Lung (tissue), 11 donors: ENCODE measurements at regions not wholly inside any gene's neighbourhood (a gene's known extent, or its start where the extent isn't known, plus 50 kb on each side); places are given as distances from the start of the nearest gene placed in this dataset.
A peak's percentile ranks its signal among the peaks of the same experiment; 100 is the strongest.

Source experiments
- ATAC-seq: fragments of 200-7000 bp; cut with Tn5 transposase; one replicate; pipeline ENCODE4 v1.9.1; 2020; ENCODE audit warnings: moderate number of reproducible peaks; ENCODE audit not compliant: insufficient read depth, low FRiP score
- DNase-seq, 3 donors: peaks; one replicate each; pipeline ENCODE4 v3.0.0-alpha.2; 2013 to 2017
- H3K27ac ChIP-seq, 2 donors: one replicate each; pipeline ENCODE4 v1.5.1; 2013; ENCODE audit warnings: mild to moderate bottlenecking in 2 of 2, moderate library complexity in 2 of 2, control low read depth in 1 of 2, inconsistent platforms in 1 of 2, low read depth in 1 of 2, low read length in 1 of 2
- H3K27me3 ChIP-seq, 3 donors: one replicate each; pipeline ENCODE4 v1.5.1; 2013; ENCODE audit warnings: low read length in 2 of 3; ENCODE audit not compliant: control insufficient read depth in 3 of 3, insufficient read depth in 3 of 3
- H3K36me3 ChIP-seq, 4 donors: one replicate each; pipeline ENCODE4 v1.5.1; 2013; ENCODE audit warnings: low read length in 4 of 4, mild to moderate bottlenecking in 1 of 4, moderate library complexity in 1 of 4; ENCODE audit not compliant: control insufficient read depth in 4 of 4, insufficient read depth in 4 of 4
- H3K4me1 ChIP-seq, 5 donors: one replicate each; pipeline ENCODE4 v1.5.1; 2013; ENCODE audit warnings: low read length in 5 of 5, mild to moderate bottlenecking in 2 of 5, moderate library complexity in 1 of 5; ENCODE audit not compliant: control insufficient read depth in 5 of 5, insufficient read depth in 5 of 5
- H3K4me3 ChIP-seq: one replicate; pipeline ENCODE4 v1.5.1; 2013; ENCODE audit warnings: mild to moderate bottlenecking, control low read depth, moderate library complexity
- H3K9ac ChIP-seq, 2 donors: one replicate each; pipeline ENCODE4 v1.5.1; 2013; ENCODE audit warnings: low read length in 2 of 2, control low read depth in 1 of 2; ENCODE audit not compliant: insufficient read depth in 1 of 2
- H3K9me3 ChIP-seq, 4 donors: one replicate each; pipeline ENCODE4 v1.5.1; 2013; ENCODE audit warnings: low read length in 3 of 4, mild to moderate bottlenecking in 1 of 4, moderate library complexity in 1 of 4; ENCODE audit not compliant: control insufficient read depth in 4 of 4, insufficient read depth in 3 of 4
- CTCF ChIP-seq: IDR thresholded peaks from 2 replicates; pipeline ENCODE4 v1.5.1; 2012; ENCODE audit warnings: mild to moderate bottlenecking; ENCODE audit errors: control extremely low read depth, extremely low read depth
- WGBS, 2 donors: extraction: QIAGEN DNeasy Blood & Tissue Kit; methylation state at CpG; one replicate each; pipeline ENCODE4 v1.1.7; 2013; 5-methylcytosine and 5-hydroxymethylcytosine counted together
- donor health status: control.
- donor health status: control.
- donor health status: Bipolar disorder and iron deficiency.
- donor health status: healthy.
- donor health status: DM: yes; HTN: yes; CAD: no.

- WGBS, 2 donors: 39 to 50% methylated on average over 7 of the region's 7 CpGs
- Histone ChIP-seq H3K27ac (peak overlapping the region in 1 of 2 donors; percentile 80), H3K27me3 (no peaks in the 10 kb centered on the region), H3K9ac (no peak overlapping the region), H3K4me1 (peaks cover 0 to 9% (median 0%) of the 10 kb centered on the region in 5 donors), H3K36me3 (no peaks in the 10 kb centered on the region), H3K9me3 (no peaks in the 10 kb centered on the region), H3K4me3 (no peak overlapping the region)
- DNase-seq: peak in 2 of 3 donors; percentile 33 to 66
- peak; percentile 72 for ATAC-seq
- TF ChIP-seq CTCF: no peak
Measured at GRCh38 chr5:67998709-67999261, 216.8 kb upstream of the PIK3R1 start.

- no peak for ATAC-seq
- DNase-seq: no peak
- TF ChIP-seq CTCF: no peak
Measured at GRCh38 chr5:67997892-67998457, 217.6 kb upstream of the PIK3R1 start.

DNA sequence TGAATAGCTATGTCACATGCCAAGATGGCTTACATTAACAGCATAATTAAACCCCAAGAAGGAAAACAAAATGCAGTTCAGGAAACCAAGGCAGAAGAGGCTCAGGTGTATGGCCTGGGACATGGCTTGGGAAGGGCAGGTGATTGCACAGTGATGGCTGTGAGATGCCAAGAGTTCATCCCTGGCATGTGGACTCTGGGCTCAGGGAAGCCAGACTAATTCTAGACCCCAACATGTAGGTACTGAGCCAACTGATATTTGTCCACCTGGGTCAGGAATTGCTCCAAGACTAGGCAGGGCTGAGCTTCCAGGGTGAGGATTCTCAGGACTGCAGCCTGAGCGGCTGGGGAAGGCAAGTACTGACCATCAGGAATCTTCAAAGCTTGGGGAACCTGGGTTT is 218.4 kb upstream of the PIK3R1 start:
- DNase-seq (no peak), ATAC-seq (no peak)
- H3K36me3 ChIP-seq: no peaks in the 10 kb centered on the region
- no peak overlapping the region for H3K27ac ChIP-seq
- 92 to 95% methylated on average over 1 of the region's 1 CpG for WGBS, 2 donors
- no peaks in the 10 kb centered on the region for H3K9me3 ChIP-seq
- no peaks in the 10 kb centered on the region for H3K27me3 ChIP-seq
- no peak overlapping the region for H3K4me3 ChIP-seq
- H3K4me1 ChIP-seq: peaks cover 0 to 11% (median 4%) of the 10 kb centered on the region in 5 donors
- no peak overlapping the region for H3K9ac ChIP-seq
- TF ChIP-seq CTCF: no peak

More at GRCh38 chr5:67997892-67998457, 217.6 kb upstream of the PIK3R1 start:
- no peak overlapping the region for H3K4me3 ChIP-seq
- H3K36me3 ChIP-seq: no peaks in the 10 kb centered on the region
- no peaks in the 10 kb centered on the region for H3K9me3 ChIP-seq
- peaks cover 0 to 9% (median under 1%) of the 10 kb centered on the region in 5 donors for H3K4me1 ChIP-seq
- no peaks in the 10 kb centered on the region for H3K27me3 ChIP-seq
- H3K27ac ChIP-seq: peak overlapping the region in 1 of 2 donors; percentile 37
- H3K9ac ChIP-seq: no peak overlapping the region
- 91 to 96% methylated on average over 4 of the region's 5 CpGs for WGBS, 2 donors
